HEK293 (cell line): ENCODE measurements at regions not wholly inside any gene's neighbourhood (a gene's known extent, or its start where the extent isn't known, plus 50 kb on each side); places are given as distances from the start of the nearest gene placed in this dataset.

Experiments used
- CTCF ChIA-PET: fragments of 350-600 bp; formaldehyde crosslinking; extraction: SDS; loops from one replicate; lab custom pipeline; 2021; ENCODE audit warnings: antibody characterized with exemption; lab: Yijun Ruan, JAX
- POLR2A ChIA-PET: fragments of 300-600 bp; formaldehyde crosslinking; extraction: SDS; loops from one replicate; lab custom pipeline; 2020; ENCODE audit warnings: antibody characterized with exemption, inconsistent platforms; lab: Yijun Ruan, JAX
- H3K27ac ChIP-seq: fragments of 200-500 bp; sonication (Bioruptor generic); 2 replicates; pipeline ENCODE4 v1.5.1; 2014; ENCODE audit warnings: low read depth, low read length, control low read depth, inconsistent platforms; ENCODE audit errors: extremely low read depth
- H3K36me3 ChIP-seq, 2 experiments: fragments of 200-500 bp in 1 of 2; sonication (Bioruptor generic) in 1 of 2; 1 replicate in 1 of 2; 2 replicates in 1 of 2; pipeline ENCODE4 v1.5.1; 2014 to 2017; ENCODE audit warnings: inconsistent platforms in 2 of 2, low read length in 2 of 2; ENCODE audit not compliant: control insufficient read depth in 2 of 2, insufficient read depth in 1 of 2
- H3K4me1 ChIP-seq: fragments of 200-500 bp; sonication (Bioruptor generic); 2 replicates; pipeline ENCODE4 v1.5.1; 2014; ENCODE audit warnings: mild to moderate bottlenecking, low read length, inconsistent platforms; ENCODE audit not compliant: control insufficient read depth, insufficient read depth
- H3K4me3 ChIP-seq: 2 replicates; pipeline ENCODE4 v1.5.1; 2011; ENCODE audit warnings: low read depth, mild to moderate bottlenecking, control low read depth, low read length, moderate library complexity
- H3K9me3 ChIP-seq: fragments of 200-500 bp; sonication (Bioruptor generic); 2 replicates; pipeline ENCODE4 v1.5.1; 2014; ENCODE audit warnings: low read depth, low read length, inconsistent platforms; ENCODE audit not compliant: control insufficient read depth, insufficient read depth
- KLF7 ChIP-seq: fragments of 450-650 bp; formaldehyde crosslinking; IDR thresholded peaks from 2 replicates; pipeline ENCODE4 v1.5.1; 2016; ENCODE audit warnings: missing biosample characterization, missing genetic modification characterization, borderline replicate concordance
- TCF7L2 ChIP-seq: IDR thresholded peaks from 2 replicates; pipeline ENCODE4 v1.6.1; 2011; ENCODE audit warnings: low read depth, mild to moderate bottlenecking, inconsistent platforms, low read length, moderate library complexity, borderline replicate concordance
- ZBTB8A ChIP-seq: fragments of 450-650 bp; formaldehyde crosslinking; IDR thresholded peaks from 2 replicates; pipeline ENCODE4 v1.5.1; 2016; ENCODE audit warnings: missing biosample characterization, missing genetic modification characterization
- ZFP3 ChIP-seq: fragments of 450-650 bp; formaldehyde crosslinking; IDR thresholded peaks from 2 replicates; pipeline ENCODE4 v1.5.1; 2016; ENCODE audit warnings: low read depth, missing biosample characterization, missing genetic modification characterization
- ZNF23 ChIP-seq: fragments of 450-650 bp; formaldehyde crosslinking; IDR thresholded peaks from 2 replicates; pipeline ENCODE4 v1.5.1; 2016; ENCODE audit warnings: missing biosample characterization, missing genetic modification characterization, borderline replicate concordance
- ZNF266 ChIP-seq: fragments of 450-650 bp; formaldehyde crosslinking; IDR thresholded peaks from 2 replicates; pipeline ENCODE4 v1.5.1; 2016; ENCODE audit warnings: missing biosample characterization, missing genetic modification characterization, low read depth
- ZNF302 ChIP-seq: fragments of 450-650 bp; formaldehyde crosslinking; IDR thresholded peaks from 2 replicates; pipeline ENCODE4 v1.5.1; 2016; ENCODE audit warnings: missing biosample characterization, missing genetic modification characterization, low read depth
- ZNF350 ChIP-seq: fragments of 450-650 bp; formaldehyde crosslinking; IDR thresholded peaks from 2 replicates; pipeline ENCODE4 v1.5.0; 2017; ENCODE audit warnings: missing biosample characterization, mild to moderate bottlenecking, missing genetic modification characterization
- ZNF354C ChIP-seq: fragments of 450-650 bp; formaldehyde crosslinking; IDR thresholded peaks from 2 replicates; pipeline ENCODE4 v1.5.1; 2016; ENCODE audit warnings: missing biosample characterization, missing genetic modification characterization, low read depth, borderline replicate concordance
- ZNF366 ChIP-seq: fragments of 450-650 bp; formaldehyde crosslinking; conservative IDR thresholded peaks from 2 replicates; pipeline ENCODE4 v1.5.1; 2016; ENCODE audit warnings: missing biosample characterization, missing genetic modification characterization
- ZNF501 ChIP-seq: fragments of 450-650 bp; formaldehyde crosslinking; IDR thresholded peaks from 2 replicates; pipeline ENCODE4 v1.5.1; 2016; ENCODE audit warnings: missing biosample characterization, missing genetic modification characterization
- ZNF510 ChIP-seq: fragments of 450-650 bp; formaldehyde crosslinking; IDR thresholded peaks from 2 replicates; pipeline ENCODE4 v1.5.1; 2018; ENCODE audit warnings: mild to moderate bottlenecking, missing genetic modification characterization, missing biosample characterization; ENCODE audit not compliant: insufficient replicate concordance
- ZNF544 ChIP-seq: fragments of 450-650 bp; formaldehyde crosslinking; IDR thresholded peaks from 2 replicates; pipeline ENCODE4 v1.5.0; 2017; ENCODE audit warnings: missing biosample characterization, missing genetic modification characterization
- ZNF585B ChIP-seq: fragments of 450-650 bp; formaldehyde crosslinking; IDR thresholded peaks from 2 replicates; pipeline ENCODE4 v1.5.1; 2016; ENCODE audit warnings: missing biosample characterization, missing genetic modification characterization
- ZNF610 ChIP-seq: fragments of 450-650 bp; formaldehyde crosslinking; IDR thresholded peaks from 2 replicates; pipeline ENCODE4 v1.5.1; 2016; ENCODE audit warnings: missing biosample characterization, missing genetic modification characterization, borderline replicate concordance
- ZNF670 ChIP-seq: fragments of 450-650 bp; formaldehyde crosslinking; IDR thresholded peaks from 2 replicates; pipeline ENCODE4 v1.5.1; 2016; ENCODE audit warnings: missing biosample characterization, missing genetic modification characterization, low read depth
- TF ChIP-seq, protein P1 (sequence below): fragments of 450-650 bp; formaldehyde crosslinking; IDR thresholded peaks from 2 replicates; pipeline ENCODE4 v1.5.1; 2016; ENCODE audit warnings: missing biosample characterization, missing genetic modification characterization, borderline replicate concordance
- TF ChIP-seq, protein P2 (sequence below): fragments of 450-650 bp; formaldehyde crosslinking; optimal IDR thresholded peaks from 2 replicates; pipeline ENCODE3; 2016; ENCODE audit warnings: missing biosample characterization, mild to moderate bottlenecking, missing genetic modification characterization
- TF ChIP-seq, protein P3 (sequence below): fragments of 450-650 bp; formaldehyde crosslinking; IDR thresholded peaks from 2 replicates; pipeline ENCODE4 v1.5.1; 2016; ENCODE audit warnings: missing biosample characterization, missing genetic modification characterization
- TF ChIP-seq, protein P4 (sequence below): fragments of 450-650 bp; formaldehyde crosslinking; IDR thresholded peaks from 2 replicates; pipeline ENCODE4 v1.5.1; 2016; ENCODE audit warnings: missing biosample characterization, missing genetic modification characterization, borderline replicate concordance

DNA sequence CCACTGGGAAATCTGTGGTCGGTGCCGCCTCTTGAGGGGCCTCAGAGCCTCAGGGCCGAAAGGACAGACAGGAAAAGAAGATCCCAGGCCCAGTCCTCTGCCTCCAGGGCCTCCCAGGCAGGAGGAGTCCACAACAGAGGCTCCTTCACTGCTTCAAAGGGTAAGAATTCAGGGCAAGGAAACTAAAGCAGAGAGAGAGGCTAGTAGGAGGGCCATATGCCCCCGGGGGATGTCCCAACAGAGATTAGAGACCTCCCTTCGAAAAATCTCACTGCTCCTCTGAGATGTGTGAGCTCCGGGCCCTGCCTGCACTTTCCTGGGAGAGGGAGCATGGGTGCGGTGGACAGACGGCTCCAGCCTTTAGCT, 465.9 kb downstream of the NPHP4 start:
- ChIA-PET POLR2A (no interaction called here), CTCF (interaction anchor here (0.6 to 3.0 kb wide), 2 partner anchors 16 to 122 kb away, joined by 3 to 10 read pairs; no protein-coding TSS in a partner anchor)
- H3K36me3 ChIP-seq, result no peaks in the 10 kb centered on the region
- TF ChIP-seq ZBTB8A, result no peak
- no peak for TF ChIP-seq ZNF266 (tag by site-specific recombination)
- no peak for TF ChIP-seq ZNF610 (tag by site-specific recombination)
- no peak for TF ChIP-seq TCF7L2
- TF ChIP-seq, protein P1, sequence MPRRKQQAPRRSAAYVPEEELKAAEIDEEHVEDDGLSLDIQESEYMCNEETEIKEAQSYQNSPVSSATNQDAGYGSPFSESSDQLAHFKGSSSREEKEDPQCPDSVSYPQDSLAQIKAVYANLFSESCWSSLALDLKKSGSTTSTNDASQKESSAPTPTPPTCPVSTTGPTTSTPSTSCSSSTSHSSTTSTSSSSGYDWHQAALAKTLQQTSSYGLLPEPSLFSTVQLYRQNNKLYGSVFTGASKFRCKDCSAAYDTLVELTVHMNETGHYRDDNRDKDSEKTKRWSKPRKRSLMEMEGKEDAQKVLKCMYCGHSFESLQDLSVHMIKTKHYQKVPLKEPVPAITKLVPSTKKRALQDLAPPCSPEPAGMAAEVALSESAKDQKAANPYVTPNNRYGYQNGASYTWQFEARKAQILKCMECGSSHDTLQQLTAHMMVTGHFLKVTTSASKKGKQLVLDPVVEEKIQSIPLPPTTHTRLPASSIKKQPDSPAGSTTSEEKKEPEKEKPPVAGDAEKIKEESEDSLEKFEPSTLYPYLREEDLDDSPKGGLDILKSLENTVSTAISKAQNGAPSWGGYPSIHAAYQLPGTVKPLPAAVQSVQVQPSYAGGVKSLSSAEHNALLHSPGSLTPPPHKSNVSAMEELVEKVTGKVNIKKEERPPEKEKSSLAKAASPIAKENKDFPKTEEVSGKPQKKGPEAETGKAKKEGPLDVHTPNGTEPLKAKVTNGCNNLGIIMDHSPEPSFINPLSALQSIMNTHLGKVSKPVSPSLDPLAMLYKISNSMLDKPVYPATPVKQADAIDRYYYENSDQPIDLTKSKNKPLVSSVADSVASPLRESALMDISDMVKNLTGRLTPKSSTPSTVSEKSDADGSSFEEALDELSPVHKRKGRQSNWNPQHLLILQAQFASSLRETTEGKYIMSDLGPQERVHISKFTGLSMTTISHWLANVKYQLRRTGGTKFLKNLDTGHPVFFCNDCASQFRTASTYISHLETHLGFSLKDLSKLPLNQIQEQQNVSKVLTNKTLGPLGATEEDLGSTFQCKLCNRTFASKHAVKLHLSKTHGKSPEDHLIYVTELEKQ (tag by site-specific recombination), result no peak
- TF ChIP-seq, protein P2, sequence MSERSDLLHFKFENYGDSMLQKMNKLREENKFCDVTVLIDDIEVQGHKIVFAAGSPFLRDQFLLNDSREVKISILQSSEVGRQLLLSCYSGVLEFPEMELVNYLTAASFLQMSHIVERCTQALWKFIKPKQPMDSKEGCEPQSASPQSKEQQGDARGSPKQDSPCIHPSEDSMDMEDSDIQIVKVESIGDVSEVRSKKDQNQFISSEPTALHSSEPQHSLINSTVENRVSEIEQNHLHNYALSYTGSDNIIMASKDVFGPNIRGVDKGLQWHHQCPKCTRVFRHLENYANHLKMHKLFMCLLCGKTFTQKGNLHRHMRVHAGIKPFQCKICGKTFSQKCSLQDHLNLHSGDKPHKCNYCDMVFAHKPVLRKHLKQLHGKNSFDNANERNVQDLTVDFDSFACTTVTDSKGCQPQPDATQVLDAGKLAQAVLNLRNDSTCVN (tag by site-specific recombination), result no peak
- no peak for TF ChIP-seq ZNF510 (tag by site-specific recombination)
- no peak for TF ChIP-seq ZFP3 (tag by site-specific recombination)
- no peak overlapping the region for H3K27ac ChIP-seq
- no peak overlapping the region for H3K4me3 ChIP-seq
- H3K9me3 ChIP-seq, result no peaks in the 10 kb centered on the region
- H3K4me1 ChIP-seq, result no peaks in the 10 kb centered on the region

DNA sequence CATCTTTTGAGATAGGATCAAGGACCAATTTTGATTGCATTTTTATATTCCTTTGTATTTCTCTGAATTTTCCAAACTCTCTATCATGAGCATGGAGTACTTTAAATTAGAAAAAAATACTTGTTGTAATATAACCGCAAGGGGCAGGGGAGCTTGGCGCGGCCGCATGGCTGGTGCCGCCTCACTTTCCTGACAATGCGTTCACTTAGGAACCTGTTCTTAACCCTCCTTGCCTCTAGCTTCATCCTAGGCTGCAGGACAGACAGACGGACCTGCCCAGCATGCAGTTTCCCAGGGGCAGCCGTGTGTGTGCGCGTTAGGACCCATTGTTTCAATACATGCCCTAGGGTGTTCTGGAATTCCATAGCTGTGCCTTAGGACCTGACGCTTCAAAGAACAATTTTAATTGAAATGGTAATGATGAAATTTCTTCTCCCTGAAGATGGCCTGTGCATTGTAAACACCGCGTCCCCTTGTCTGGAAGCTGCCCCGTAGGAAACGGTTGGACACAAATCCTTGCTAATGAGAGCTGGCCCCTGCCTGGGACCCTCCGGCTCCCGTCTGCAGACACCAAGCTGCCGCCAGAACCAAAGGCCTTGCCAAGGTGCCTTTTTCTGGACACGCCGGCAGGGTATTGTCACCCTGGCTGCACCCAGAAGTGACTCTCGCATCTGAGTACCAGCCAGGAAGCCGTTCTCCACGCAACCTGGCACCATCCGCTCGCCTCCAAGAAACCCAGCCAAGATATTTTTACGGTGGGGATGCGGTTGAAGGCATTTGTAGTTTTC, 466.4 kb downstream of the NPHP4 start:
- TF ChIP-seq ZNF501 (no peak), ZNF544 (tag by site-specific recombination) (no peak), ZNF585B (no peak), ZNF354C (tag by site-specific recombination) (no peak), KLF7 (no peak), ZNF23 (tag by site-specific recombination) (no peak), ZNF670 (tag by site-specific recombination) (no peak), ZNF302 (no peak), ZNF366 (tag by site-specific recombination) (no peak), ZNF350 (no peak)
- TF ChIP-seq, protein P3, sequence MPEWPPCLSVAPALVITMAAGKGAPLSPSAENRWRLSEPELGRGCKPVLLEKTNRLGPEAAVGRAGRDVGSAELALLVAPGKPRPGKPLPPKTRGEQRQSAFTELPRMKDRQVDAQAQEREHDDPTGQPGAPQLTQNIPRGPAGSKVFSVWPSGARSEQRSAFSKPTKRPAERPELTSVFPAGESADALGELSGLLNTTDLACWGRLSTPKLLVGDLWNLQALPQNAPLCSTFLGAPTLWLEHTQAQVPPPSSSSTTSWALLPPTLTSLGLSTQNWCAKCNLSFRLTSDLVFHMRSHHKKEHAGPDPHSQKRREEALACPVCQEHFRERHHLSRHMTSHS (tag by site-specific recombination), result no peak
- TF ChIP-seq, protein P4, sequence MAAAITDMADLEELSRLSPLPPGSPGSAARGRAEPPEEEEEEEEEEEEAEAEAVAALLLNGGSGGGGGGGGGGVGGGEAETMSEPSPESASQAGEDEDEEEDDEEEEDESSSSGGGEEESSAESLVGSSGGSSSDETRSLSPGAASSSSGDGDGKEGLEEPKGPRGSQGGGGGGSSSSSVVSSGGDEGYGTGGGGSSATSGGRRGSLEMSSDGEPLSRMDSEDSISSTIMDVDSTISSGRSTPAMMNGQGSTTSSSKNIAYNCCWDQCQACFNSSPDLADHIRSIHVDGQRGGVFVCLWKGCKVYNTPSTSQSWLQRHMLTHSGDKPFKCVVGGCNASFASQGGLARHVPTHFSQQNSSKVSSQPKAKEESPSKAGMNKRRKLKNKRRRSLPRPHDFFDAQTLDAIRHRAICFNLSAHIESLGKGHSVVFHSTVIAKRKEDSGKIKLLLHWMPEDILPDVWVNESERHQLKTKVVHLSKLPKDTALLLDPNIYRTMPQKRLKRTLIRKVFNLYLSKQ, result no peak
- Histone ChIP-seq H3K4me3 (no peak overlapping the region), H3K9me3 (no peaks in the 10 kb centered on the region), H3K27ac (no peak overlapping the region), H3K4me1 (no peaks in the 10 kb centered on the region), H3K36me3 (no peaks in the 10 kb centered on the region)
- POLR2A ChIA-PET, result no interaction called here
- CTCF ChIA-PET, result interaction anchor here (0.6 to 3.0 kb wide), 4 partner anchors 15 to 220 kb away, joined by 3 to 10 read pairs (median 3); no protein-coding TSS in a partner anchor
